ENCODE measurements at regions not wholly inside any gene's neighbourhood (a gene's known extent, or its start where the extent isn't known, plus 50 kb on each side); places are given as distances from the start of the nearest gene placed in this dataset.
"Not testable (repeated sequence)": the region's sequence is repeated elsewhere in the genome, so short reads cannot be mapped to it uniquely, and the experiment has no call there.

GRCh38 chr7:131035088-131035770 is 292.4 kb upstream of the MKLN1 start:
- Histone ChIP-seq H3K36me3 (ENCODE audit: control insufficient read depth, insufficient read depth, low read length) (no peaks in the 10 kb centered on the region), H3K27me3 (ENCODE audit: control insufficient read depth, insufficient read depth, low read length) (no peaks in the 10 kb centered on the region), H3K4me3 (ENCODE audit: low read depth, low read length) (no peak overlapping the region)
- ChIA-PET POLR2A (no interaction called here), CTCF (interaction anchor here (1.0 kb wide), 1 partner anchor 28 kb away, joined by 4 read pairs; no protein-coding TSS in a partner anchor)
- DNase-seq (ENCODE audit: low read depth): no peak
- no peak for TF ChIP-seq CTCF (IDR thresholded peaks at IDR 0.05; ENCODE audit: insufficient read depth, low read depth, low read length)

DNA sequence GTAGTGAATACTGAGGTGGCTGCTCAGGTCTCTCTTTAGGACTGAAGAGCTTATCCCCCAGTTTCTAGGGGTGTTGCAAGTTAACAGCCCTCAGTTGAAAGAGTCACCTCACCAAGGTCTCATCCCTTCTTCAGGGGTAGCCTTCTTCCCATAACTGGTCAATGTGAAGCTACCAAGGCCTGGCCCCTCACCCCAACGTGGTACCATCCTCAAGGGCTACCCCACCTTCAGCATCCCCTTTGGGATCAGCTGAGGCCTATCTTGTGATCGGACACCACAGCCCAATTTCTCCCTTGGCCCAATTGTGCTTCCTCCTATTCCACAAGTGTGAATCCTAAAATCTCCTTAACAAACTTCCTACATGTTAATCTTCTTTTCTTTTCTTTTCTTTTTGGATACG is 289.5 kb upstream of the MKLN1 start:
- no peak for TF ChIP-seq CTCF (IDR thresholded peaks at IDR 0.05; ENCODE audit: insufficient read depth, low read depth, low read length)
- CTCF ChIA-PET: interaction anchor here (0.8 to 4.4 kb wide), 4 partner anchors 56 to 141 kb away, joined by 3 to 50 read pairs (median 4); no protein-coding TSS in a partner anchor
- no peak for DNase-seq (ENCODE audit: low read depth)
- no peak overlapping the region for H3K4me3 ChIP-seq (ENCODE audit: low read depth, low read length)
- POLR2A ChIA-PET: no interaction called here
- H3K27me3 ChIP-seq (ENCODE audit: control insufficient read depth, insufficient read depth, low read length): no peaks in the 10 kb centered on the region
- peaks cover 2% of the 10 kb centered on the region for H3K36me3 ChIP-seq (ENCODE audit: control insufficient read depth, insufficient read depth, low read length)

- DNase-seq (ENCODE audit: low read depth): no peak
- POLR2A ChIA-PET: no interaction called here
- CTCF ChIA-PET: interaction anchor here (0.6 to 4.4 kb wide), 20 partner anchors 11 to 420 kb away, joined by 3 to 50 read pairs (median 4); no protein-coding TSS in a partner anchor
- TF ChIP-seq CTCF (IDR thresholded peaks at IDR 0.05; ENCODE audit: insufficient read depth, low read depth, low read length): no peak
- Histone ChIP-seq H3K27me3 (ENCODE audit: control insufficient read depth, insufficient read depth, low read length) (no peaks in the 10 kb centered on the region), H3K4me3 (ENCODE audit: low read depth, low read length) (no peak overlapping the region), H3K36me3 (ENCODE audit: control insufficient read depth, insufficient read depth, low read length) (peaks cover 2% of the 10 kb centered on the region)
Measured at GRCh38 chr7:131039355-131039762, 288.3 kb upstream of the MKLN1 start.

DNA sequence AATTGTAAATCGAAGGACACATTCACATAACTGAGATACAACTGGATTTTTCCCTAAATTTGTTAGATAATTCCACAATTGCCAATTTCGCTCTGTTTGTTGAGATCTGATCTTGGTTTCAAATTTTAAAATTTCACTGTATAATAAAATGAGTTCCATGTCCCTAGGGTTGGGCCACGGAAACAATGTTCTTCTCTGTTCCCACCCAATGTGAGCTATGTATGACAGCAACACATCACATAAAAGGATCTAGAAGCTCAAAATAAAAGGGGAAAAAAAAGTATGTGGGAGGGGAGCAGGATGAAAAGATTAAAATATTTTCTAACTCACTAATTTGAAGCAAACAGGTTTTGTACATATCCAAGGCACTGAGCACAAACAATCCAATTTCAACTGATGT is 287.8 kb upstream of the MKLN1 start:
- POLR2A ChIA-PET: no interaction called here
- Histone ChIP-seq H3K36me3 (ENCODE audit: control insufficient read depth, insufficient read depth, low read length) (peaks cover 2% of the 10 kb centered on the region), H3K4me3 (ENCODE audit: low read depth, low read length) (no peak overlapping the region), H3K27me3 (ENCODE audit: control insufficient read depth, insufficient read depth, low read length) (no peaks in the 10 kb centered on the region)
- no peak for TF ChIP-seq CTCF (IDR thresholded peaks at IDR 0.05; ENCODE audit: insufficient read depth, low read depth, low read length)
- CTCF ChIA-PET: interaction anchor here (0.5 to 4.4 kb wide), 39 partner anchors 9 to 419 kb away, joined by 3 to 50 read pairs (median 3); no protein-coding TSS in a partner anchor
- no peak for DNase-seq (ENCODE audit: low read depth)

DNA sequence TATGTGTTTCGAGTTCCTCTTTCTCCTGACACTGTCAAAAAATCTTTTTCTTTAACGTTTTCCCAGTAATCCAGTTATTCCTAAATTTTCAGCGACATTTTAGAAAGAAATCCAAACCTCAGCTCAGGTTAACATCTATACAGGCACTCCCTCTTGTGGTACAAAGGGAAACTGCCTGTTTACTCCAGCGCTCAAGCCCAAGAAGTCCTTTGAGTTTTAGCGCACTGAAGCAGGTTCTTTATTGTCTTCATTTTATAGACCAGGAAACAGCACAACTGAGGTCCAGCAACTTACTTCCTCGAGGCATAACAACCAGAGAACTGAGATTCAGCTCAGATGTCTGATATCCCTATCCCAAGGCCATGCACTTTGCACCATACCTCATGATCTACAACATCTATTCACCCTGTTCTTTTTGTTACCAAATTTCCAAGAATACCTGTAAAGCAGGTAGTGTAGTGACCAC is 287.2 kb upstream of the MKLN1 start:
- peaks cover 2% of the 10 kb centered on the region for H3K36me3 ChIP-seq (ENCODE audit: control insufficient read depth, insufficient read depth, low read length)
- H3K4me3 ChIP-seq (ENCODE audit: low read depth, low read length): no peak overlapping the region
- no peak for DNase-seq (ENCODE audit: low read depth)
- CTCF ChIA-PET: interaction anchor here (0.5 to 4.4 kb wide), 35 partner anchors 10 to 234 kb away, joined by 3 to 50 read pairs (median 3); no protein-coding TSS in a partner anchor
- H3K27me3 ChIP-seq (ENCODE audit: control insufficient read depth, insufficient read depth, low read length): no peaks in the 10 kb centered on the region
- TF ChIP-seq CTCF (IDR thresholded peaks at IDR 0.05; ENCODE audit: insufficient read depth, low read depth, low read length): peak; percentile 93
- POLR2A ChIA-PET: interaction anchor here (0.6 kb wide), 1 partner anchor 127 kb away, joined by 5 read pairs; no protein-coding TSS in a partner anchor

DNA sequence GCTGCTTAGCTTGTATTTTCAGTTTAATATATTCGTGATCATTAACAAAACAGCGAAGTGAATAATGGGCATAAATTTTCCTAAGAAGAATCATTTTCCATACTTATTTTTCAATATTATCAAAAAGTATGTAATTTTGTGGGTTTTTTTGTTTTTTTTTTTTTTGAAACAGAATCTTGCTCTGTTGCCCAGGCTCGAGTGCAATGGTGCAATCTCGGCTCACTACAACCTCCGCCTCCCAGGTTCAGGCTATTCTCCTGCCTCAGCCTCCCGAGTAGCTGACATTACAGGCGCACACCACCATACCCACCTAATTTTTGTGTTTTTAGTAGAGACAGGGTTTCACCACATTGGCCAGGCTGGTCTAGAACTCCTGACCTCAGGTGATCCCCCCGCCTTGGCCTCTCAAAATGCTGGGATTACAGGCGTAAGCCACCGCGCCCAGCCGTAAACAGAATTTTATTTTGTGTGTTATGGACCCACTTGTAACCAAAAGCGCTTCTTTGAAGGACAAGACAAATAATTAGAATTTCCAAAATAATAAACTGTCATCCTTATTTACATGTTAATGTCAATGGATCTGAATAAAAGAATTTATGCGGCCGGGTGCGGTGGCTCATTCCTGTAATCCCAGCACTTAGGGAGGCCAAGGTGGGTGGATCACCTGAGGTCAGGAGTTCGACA is 286.5 kb upstream of the MKLN1 start:
- DNase-seq (ENCODE audit: low read depth): not testable (repeated sequence)
- ChIA-PET POLR2A (interaction anchor here (0.6 kb wide), 1 partner anchor 128 kb away, joined by 5 read pairs; no protein-coding TSS in a partner anchor), CTCF (interaction anchor here (0.7 to 4.4 kb wide), 20 partner anchors 10 to 215 kb away, joined by 3 to 50 read pairs (median 4); no protein-coding TSS in a partner anchor)

More for the DNA sequence above, 286.5 kb upstream of the MKLN1 start:
- H3K4me3 ChIP-seq (ENCODE audit: low read depth, low read length); H3K36me3 ChIP-seq (ENCODE audit: control insufficient read depth, insufficient read depth, low read length); H3K27me3 ChIP-seq (ENCODE audit: control insufficient read depth, insufficient read depth, low read length): not testable (repeated sequence)

Data from BJ (cell line).